Natural killer cell treated with Interleukin-12 subunit alpha and Interleukin-12 subunit beta and Interleukin-15 and Interleukin-18, amount 100 ng/mL, for 72 hours (primary cell): ENCODE measurements at regions not wholly inside any gene's neighbourhood (a gene's known extent, or its start where the extent isn't known, plus 50 kb on each side); places are given as distances from the start of the nearest gene placed in this dataset.

Source experiments
- ATAC-seq, 2 donors: fragments of 150-1000 bp; cut with Tn5 transposase in 1 of 2; sonication (Bioruptor Pico), chemical (Tn5 transposase) in 1 of 2; 2 replicates each; pipeline ENCODE4 v1.10.0; 2021
- DNase-seq: peaks from one replicate; pipeline ENCODE4 v3.0.0; 2022; ENCODE audit warnings: low spot score
- H3K27ac Mint-ChIP-seq, 2 donors: 1 replicate in 1 of 2; 2 replicates in 1 of 2; pipeline ENCODE4 v1.8.0; 2022; ENCODE audit warnings: mixed read lengths in 2 of 2, mild to moderate bottlenecking in 1 of 2, moderate library complexity in 1 of 2
- H3K27me3 Mint-ChIP-seq, 2 donors: 1 replicate in 1 of 2; 2 replicates in 1 of 2; pipeline ENCODE4 v1.8.0; 2022; ENCODE audit warnings: mixed read lengths in 2 of 2
- H3K36me3 Mint-ChIP-seq: one replicate; pipeline ENCODE4 v1.8.0; 2022; ENCODE audit warnings: mixed read lengths
- H3K4me1 Mint-ChIP-seq, 2 donors: 1 replicate in 1 of 2; 2 replicates in 1 of 2; pipeline ENCODE4 v1.8.0; 2022; ENCODE audit warnings: low read depth in 2 of 2, mixed read lengths in 2 of 2, mild to moderate bottlenecking in 1 of 2
- H3K4me3 Mint-ChIP-seq: one replicate; pipeline ENCODE4 v1.8.0; 2022; ENCODE audit warnings: mixed read lengths
- H3K9me3 Mint-ChIP-seq: 2 replicates; pipeline ENCODE4 v1.8.0; 2022; ENCODE audit warnings: mixed read lengths

- Mint-ChIP-seq H3K4me1 (no peaks in the 10 kb centered on the region), H3K27ac (no peak overlapping the region), H3K36me3 (no peaks in the 10 kb centered on the region), H3K27me3 (peaks cover 0 to 3% of the 10 kb centered on the region in 2 donors), H3K9me3 (no peaks in the 10 kb centered on the region), H3K4me3 (no peak overlapping the region)
- ATAC-seq, result no peak
- no peak for DNase-seq
Observed at GRCh38 chr7:155953781-155954549, 141.7 kb upstream of the SHH start.

GRCh38 chr7:155953501-155953778 is 141.2 kb upstream of the SHH start:
- H3K9me3 Mint-ChIP-seq, result no peaks in the 10 kb centered on the region
- H3K4me1 Mint-ChIP-seq, result no peaks in the 10 kb centered on the region
- DNase-seq (no peak), ATAC-seq (no peak)
- peaks cover 0 to 5% of the 10 kb centered on the region in 2 donors for H3K27me3 Mint-ChIP-seq
- H3K36me3 Mint-ChIP-seq, result no peaks in the 10 kb centered on the region
- H3K27ac Mint-ChIP-seq, result no peak overlapping the region
- H3K4me3 Mint-ChIP-seq, result no peak overlapping the region

- Mint-ChIP-seq H3K36me3 (no peaks in the 10 kb centered on the region), H3K4me3 (no peak overlapping the region), H3K27ac (no peak overlapping the region), H3K4me1 (no peaks in the 10 kb centered on the region), H3K9me3 (no peaks in the 10 kb centered on the region), H3K27me3 (peaks cover 0 to 5% of the 10 kb centered on the region in 2 donors)
- ATAC-seq (no peak), DNase-seq (no peak)
Observed at GRCh38 chr7:155951554-155952158, 139.4 kb upstream of the SHH start.

DNA sequence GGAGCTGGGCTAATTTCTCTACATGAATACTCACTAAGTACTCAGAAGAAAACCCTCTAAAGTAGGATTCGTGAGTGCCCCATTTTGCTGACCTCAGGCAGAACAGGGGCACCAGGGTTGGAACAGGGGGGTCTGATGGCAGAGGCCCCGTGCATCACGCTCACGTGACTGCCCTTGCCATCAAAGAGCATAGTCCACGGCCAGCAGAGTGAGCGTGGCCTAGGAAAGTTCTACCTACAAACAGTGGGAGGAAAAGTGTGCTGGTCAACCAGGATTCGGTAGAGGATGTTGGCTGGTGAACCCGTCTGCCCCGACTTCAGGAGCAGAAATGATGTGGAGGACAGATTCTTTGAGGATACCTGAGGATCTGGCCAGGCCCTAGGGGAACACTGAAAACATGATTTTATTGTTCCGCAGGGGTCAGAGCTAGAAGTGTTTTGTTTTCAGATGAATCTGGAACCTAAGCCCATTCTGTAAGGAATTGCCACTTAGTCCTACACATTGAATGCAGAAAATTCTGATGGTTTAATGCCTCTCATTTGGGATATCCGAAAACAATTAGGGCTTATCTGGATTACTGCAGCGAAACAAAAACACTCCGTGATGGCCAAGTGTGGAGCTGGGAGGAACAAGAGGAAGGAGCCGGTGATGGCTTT is 138.8 kb upstream of the SHH start:
- Mint-ChIP-seq H3K4me1 (no peaks in the 10 kb centered on the region), H3K4me3 (no peak overlapping the region), H3K27me3 (peaks cover 0 to 5% of the 10 kb centered on the region in 2 donors), H3K36me3 (no peaks in the 10 kb centered on the region), H3K9me3 (no peaks in the 10 kb centered on the region), H3K27ac (no peak overlapping the region)
- ATAC-seq (no peak), DNase-seq (no peak)

DNA sequence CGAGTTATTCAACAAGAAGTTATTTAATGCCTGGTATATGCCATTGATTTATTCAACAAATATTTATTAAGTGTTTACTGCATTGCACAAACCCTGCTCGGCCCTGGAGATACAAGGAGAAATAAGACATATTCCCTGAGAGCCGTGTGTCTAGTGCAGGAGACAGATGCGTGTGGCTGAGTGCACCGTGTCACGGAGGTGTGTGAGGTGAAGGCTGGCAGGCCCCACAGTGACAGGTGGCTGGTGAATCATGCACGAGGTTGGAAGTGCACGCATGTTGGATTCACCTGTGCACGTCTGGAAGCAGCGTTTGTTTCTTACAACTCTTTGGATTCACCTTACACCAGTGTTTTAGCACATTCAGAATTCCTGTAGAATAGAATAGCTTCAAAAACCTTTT is 136.6 kb upstream of the SHH start:
- Mint-ChIP-seq H3K36me3 (no peaks in the 10 kb centered on the region), H3K27ac (no peak overlapping the region), H3K27me3 (peaks cover 0 to 5% of the 10 kb centered on the region in 2 donors), H3K4me1 (no peaks in the 10 kb centered on the region), H3K4me3 (no peak overlapping the region), H3K9me3 (no peaks in the 10 kb centered on the region)
- ATAC-seq (no peak), DNase-seq (no peak)

- ATAC-seq, result no peak
- DNase-seq, result no peak
- Mint-ChIP-seq H3K27me3 (peaks cover 0 to 5% of the 10 kb centered on the region in 2 donors), H3K4me1 (no peaks in the 10 kb centered on the region), H3K36me3 (no peaks in the 10 kb centered on the region), H3K4me3 (no peak overlapping the region), H3K27ac (no peak overlapping the region), H3K9me3 (no peaks in the 10 kb centered on the region)
Observed at GRCh38 chr7:155948423-155948822, 136.2 kb upstream of the SHH start.

DNA sequence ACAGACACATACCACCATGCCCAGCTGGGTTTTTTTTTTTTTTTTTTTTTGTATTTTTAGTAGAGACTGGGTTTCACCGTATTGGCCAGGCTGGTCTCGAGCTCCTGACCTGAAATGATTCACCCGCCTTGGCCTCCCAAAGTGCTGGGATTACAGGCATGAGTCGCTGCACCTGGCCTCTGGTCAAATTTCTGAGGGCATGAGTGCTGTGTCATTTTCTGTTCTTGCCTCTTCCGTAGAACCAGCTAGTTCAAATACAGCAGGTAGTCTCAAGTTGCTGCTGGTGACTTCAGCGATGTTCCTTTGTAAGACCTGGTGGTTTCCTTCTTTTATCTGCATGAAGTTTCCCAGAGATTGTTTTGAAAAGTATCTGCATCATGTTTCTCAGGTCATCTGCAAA is 134.8 kb upstream of the SHH start:
- H3K27me3 Mint-ChIP-seq, result peaks cover 0 to 2% of the 10 kb centered on the region in 2 donors
- H3K9me3 Mint-ChIP-seq, result no peaks in the 10 kb centered on the region
- H3K36me3 Mint-ChIP-seq, result no peaks in the 10 kb centered on the region
- H3K27ac Mint-ChIP-seq, result no peak overlapping the region
- DNase-seq (no peak), ATAC-seq (no peak)
- no peak overlapping the region for H3K4me3 Mint-ChIP-seq
- H3K4me1 Mint-ChIP-seq, result no peaks in the 10 kb centered on the region

- Mint-ChIP-seq H3K4me1 (no peaks in the 10 kb centered on the region), H3K36me3 (no peaks in the 10 kb centered on the region), H3K27ac (no peak overlapping the region), H3K9me3 (no peaks in the 10 kb centered on the region), H3K4me3 (no peak overlapping the region), H3K27me3 (peaks cover 0 to 4% of the 10 kb centered on the region in 2 donors)
- no peak for ATAC-seq
- DNase-seq, result no peak
Observed at GRCh38 chr7:155945670-155946325, 133.5 kb upstream of the SHH start.

DNA sequence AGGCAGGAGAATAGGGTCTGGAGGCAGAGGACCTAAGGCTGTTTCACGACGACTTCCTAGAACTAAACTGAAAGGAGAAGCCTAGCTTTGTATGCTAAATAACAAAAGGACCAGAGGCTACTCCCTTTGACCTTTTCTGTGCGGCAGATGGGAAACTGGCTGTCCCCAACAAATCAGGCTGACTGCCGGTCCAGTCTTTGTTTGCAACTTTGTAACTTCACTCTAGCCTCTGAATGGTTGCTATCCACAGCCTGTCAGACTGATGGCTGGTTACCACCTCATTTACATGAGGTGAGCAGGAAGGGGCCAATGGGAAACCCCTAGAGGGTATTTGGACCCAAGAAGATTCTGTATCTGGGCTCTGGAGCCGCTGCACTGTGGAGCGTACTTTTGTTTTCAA is 132.6 kb upstream of the SHH start:
- Mint-ChIP-seq H3K4me3 (no peak overlapping the region), H3K36me3 (no peaks in the 10 kb centered on the region), H3K4me1 (no peaks in the 10 kb centered on the region), H3K9me3 (no peaks in the 10 kb centered on the region), H3K27ac (no peak overlapping the region), H3K27me3 (peaks cover 4 to 8% of the 10 kb centered on the region in 2 donors)
- ATAC-seq, result no peak
- no peak for DNase-seq

DNA sequence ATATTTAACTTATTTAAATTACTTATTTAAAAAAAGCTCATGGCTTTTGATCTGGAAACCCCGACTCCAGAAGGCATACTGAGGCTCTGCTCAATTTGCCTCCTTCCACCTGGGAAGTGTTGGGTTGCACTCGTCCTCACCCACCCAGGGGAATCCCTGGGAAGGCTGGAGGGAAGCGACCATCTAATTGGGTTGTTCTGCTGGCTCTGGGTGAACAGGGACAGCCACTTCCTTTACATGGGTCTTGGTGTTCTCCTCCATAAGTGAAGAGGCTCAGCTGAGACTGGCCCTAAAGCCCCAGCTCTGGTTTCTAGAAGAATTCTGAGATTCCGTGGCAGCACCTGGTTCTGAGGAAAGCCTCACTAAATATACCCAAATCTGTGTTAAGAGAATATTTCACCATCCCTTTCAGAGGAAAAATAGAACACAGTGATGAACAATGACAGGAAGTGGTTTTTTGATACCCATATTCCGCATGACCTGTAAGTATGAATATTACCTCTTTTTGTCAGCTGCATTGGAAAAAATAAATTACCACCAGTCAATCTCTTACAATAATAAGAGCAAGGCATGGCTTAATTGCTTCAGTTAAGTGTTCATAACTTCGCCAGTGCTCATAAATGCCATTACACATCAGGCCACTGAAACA is 131.1 kb upstream of the SHH start:
- H3K4me3 Mint-ChIP-seq, result no peak overlapping the region
- ATAC-seq (peak in 1 of 2 donors; percentile 31), DNase-seq (no peak)
- peaks cover 5% of the 10 kb centered on the region for H3K36me3 Mint-ChIP-seq
- no peak overlapping the region for H3K27ac Mint-ChIP-seq
- no peaks in the 10 kb centered on the region for H3K9me3 Mint-ChIP-seq
- no peaks in the 10 kb centered on the region for H3K4me1 Mint-ChIP-seq
- H3K27me3 Mint-ChIP-seq, result peaks cover 4 to 22% of the 10 kb centered on the region in 2 donors

- H3K4me1 Mint-ChIP-seq, result no peaks in the 10 kb centered on the region
Observed at GRCh38 chr7:155942226-155942950, 130.1 kb upstream of the SHH start.

DNA sequence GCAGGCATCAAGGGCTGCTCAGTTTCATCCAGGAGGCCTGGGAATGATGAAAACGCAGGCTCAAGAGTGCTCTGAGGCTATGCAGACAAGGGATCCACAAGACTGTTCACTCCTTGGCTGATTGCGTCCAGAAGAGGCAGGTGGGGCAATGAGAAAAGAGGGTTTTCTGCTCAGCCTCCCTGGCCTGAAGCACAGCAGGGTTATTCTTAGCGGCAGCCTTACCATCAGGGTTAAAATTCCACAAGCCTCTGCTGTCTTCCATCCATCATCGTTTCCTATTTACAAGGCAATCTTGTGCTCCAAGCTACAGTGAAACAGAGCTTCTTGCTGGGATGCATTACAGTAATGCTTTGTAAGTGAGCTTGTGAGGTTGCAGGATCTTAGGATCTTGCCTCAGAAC is 129.4 kb upstream of the SHH start:
- H3K36me3 Mint-ChIP-seq, result peaks cover 5% of the 10 kb centered on the region
- no peaks in the 10 kb centered on the region for H3K4me1 Mint-ChIP-seq
- no peaks in the 10 kb centered on the region for H3K9me3 Mint-ChIP-seq
- H3K27me3 Mint-ChIP-seq, result peaks cover 13 to 38% of the 10 kb centered on the region in 2 donors
- no peak overlapping the region for H3K4me3 Mint-ChIP-seq
- ATAC-seq, result no peak
- H3K27ac Mint-ChIP-seq, result no peak overlapping the region
- no peak for DNase-seq

More at GRCh38 chr7:155942226-155942950, 130.1 kb upstream of the SHH start:
- ATAC-seq, result peak in 1 of 2 donors; percentile 55
- Mint-ChIP-seq H3K27me3 (peaks cover 8 to 31% of the 10 kb centered on the region in 2 donors), H3K9me3 (no peaks in the 10 kb centered on the region), H3K36me3 (peaks cover 5% of the 10 kb centered on the region), H3K27ac (no peak overlapping the region), H3K4me3 (no peak overlapping the region)
- DNase-seq, result no peak

DNA sequence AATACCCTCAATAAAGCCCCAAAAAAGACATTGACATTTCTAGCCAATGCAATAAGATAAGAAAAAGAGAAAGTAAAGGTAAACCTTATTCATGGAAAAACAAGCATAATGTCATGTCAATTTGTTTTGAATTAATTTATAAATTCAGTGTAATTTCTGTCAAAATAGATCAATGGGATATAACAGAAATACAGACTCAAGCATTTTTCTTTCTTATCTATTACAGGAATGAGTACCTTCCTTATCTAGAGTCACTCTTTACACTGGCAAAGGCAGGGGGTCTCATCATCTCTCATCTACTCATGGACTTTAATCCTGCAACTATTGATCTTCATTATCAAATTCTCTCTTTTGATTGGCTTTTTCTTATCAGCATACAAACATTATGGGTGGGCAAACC is 127.1 kb upstream of the SHH start:
- ATAC-seq, result no peak
- Mint-ChIP-seq H3K4me1 (peaks cover 0 to 6% of the 10 kb centered on the region in 2 donors), H3K4me3 (no peak overlapping the region), H3K36me3 (peaks cover 5% of the 10 kb centered on the region), H3K9me3 (peaks cover 7% of the 10 kb centered on the region), H3K27ac (no peak overlapping the region), H3K27me3 (peaks cover 13 to 38% of the 10 kb centered on the region in 2 donors)
- no peak for DNase-seq
